H1 (cell line): ENCODE measurements at regions not wholly inside any gene's neighbourhood (a gene's known extent, or its start where the extent isn't known, plus 50 kb on each side); places are given as distances from the start of the nearest gene placed in this dataset.

Experiments used
- ASH2L ChIP-seq: fragments of 200-600, 300-600 bp; sonication (generic); IDR thresholded peaks from one replicate; pipeline ENCODE4 v1.7.1; 2017; ENCODE audit warnings: low read length
- ATF3 ChIP-seq: IDR thresholded peaks from 2 replicates; pipeline ENCODE4 v1.6.1; 2011; ENCODE audit warnings: low read depth, mild to moderate bottlenecking, low read length; ENCODE audit not compliant: insufficient read depth
- CHD7 ChIP-seq: fragments of 300-600 bp; sonication (generic); IDR thresholded peaks from 2 replicates; pipeline ENCODE4 v1.7.1; 2012; ENCODE audit warnings: low read length, moderate library complexity, mild to moderate bottlenecking, inconsistent platforms; ENCODE audit not compliant: insufficient replicate concordance
- KDM4A ChIP-seq: IDR thresholded peaks from one replicate; pipeline ENCODE4 v1.7.1; 2012; ENCODE audit warnings: low read depth, mild to moderate bottlenecking, moderate library complexity, low read length, inconsistent platforms; ENCODE audit not compliant: severe bottlenecking
- MAX ChIP-seq: IDR thresholded peaks from 2 replicates; pipeline ENCODE4 v1.6.1; 2012; ENCODE audit warnings: inconsistent platforms
- PHF8 ChIP-seq: fragments of 200-600 bp; sonication (generic); conservative IDR thresholded peaks from 2 replicates; pipeline ENCODE4 v1.7.1; 2012; ENCODE audit warnings: low read depth, mild to moderate bottlenecking, inconsistent platforms, low read length, moderate library complexity
- SIX5 ChIP-seq: IDR thresholded peaks from 2 replicates; pipeline ENCODE4 v1.6.1; 2011; ENCODE audit warnings: mild to moderate bottlenecking, low read depth, low read length
- SP4 ChIP-seq: IDR thresholded peaks from 2 replicates; pipeline ENCODE4 v1.6.1; 2012; ENCODE audit warnings: low read length, inconsistent platforms
- SRF ChIP-seq: IDR thresholded peaks from 2 replicates; pipeline ENCODE4 v1.6.1; 2011; ENCODE audit warnings: mild to moderate bottlenecking, low read depth, low read length, moderate library complexity
- TAF1 ChIP-seq: IDR thresholded peaks from 2 replicates; pipeline ENCODE4 v1.6.1; 2011; ENCODE audit warnings: mild to moderate bottlenecking, low read depth, low read length
- USF2 ChIP-seq: IDR thresholded peaks from 2 replicates; pipeline ENCODE4 v1.6.1; 2011; ENCODE audit warnings: low read length, improper control_type of control experiment

GRCh38 chr1:96978901-96979300, 257.3 kb downstream of the PTBP2 start (continued):
- TF ChIP-seq CHD7 (no peak), ASH2L (no peak), TAF1 (no peak), SIX5 (no peak), SP4 (no peak), MAX (no peak), PHF8 (no peak), USF2 (no peak), ATF3 (no peak), KDM4A (no peak), SRF (no peak)
